SK-N-SH (cell line): ENCODE measurements at regions not wholly inside any gene's neighbourhood (a gene's known extent, or its start where the extent isn't known, plus 50 kb on each side); places are given as distances from the start of the nearest gene placed in this dataset.

Experiments used
- CTCF ChIP-seq: fragments of 200-600 bp; sonication (generic); IDR thresholded peaks from 2 replicates; pipeline ENCODE4 v1.6.1; 2017; ENCODE audit warnings: antibody characterized with exemption, mild to moderate bottlenecking, moderate library complexity
- EZH2phosphoT487 ChIP-seq: fragments of 200-600 bp; sonication (generic); IDR thresholded peaks from 2 replicates; pipeline ENCODE4 v1.6.1; 2017; ENCODE audit warnings: low read depth, mixed run types, mild to moderate bottlenecking, antibody characterized with exemption, moderate library complexity, borderline replicate concordance
- GABPA ChIP-seq: IDR thresholded peaks from 2 replicates; pipeline ENCODE4 v1.4.0; 2012; ENCODE audit warnings: low read depth, mild to moderate bottlenecking
- MXI1 ChIP-seq: IDR thresholded peaks from 2 replicates; pipeline ENCODE4 v1.6.1; 2012; ENCODE audit warnings: mild to moderate bottlenecking, low read depth, low read length, improper control_type of control experiment
- POLR2AphosphoS5 ChIP-seq: IDR thresholded peaks from 2 replicates; pipeline ENCODE4 v1.6.1; 2012; ENCODE audit warnings: low read depth, low read length
- SIN3A ChIP-seq: IDR thresholded peaks from 2 replicates; pipeline ENCODE4 v1.6.1; 2012; ENCODE audit warnings: low read depth, mild to moderate bottlenecking, low read length, moderate library complexity, borderline replicate concordance
- SMC3 ChIP-seq: IDR thresholded peaks from 2 replicates; pipeline ENCODE4 v1.6.1; 2012; ENCODE audit warnings: low read depth, low read length, improper control_type of control experiment
- TAF1 ChIP-seq: IDR thresholded peaks from 2 replicates; pipeline ENCODE4 v1.6.1; 2012; ENCODE audit warnings: low read depth, mild to moderate bottlenecking, low read length, moderate library complexity, borderline replicate concordance
- ZBTB33 ChIP-seq: IDR thresholded peaks from 2 replicates; pipeline ENCODE4 v1.4.0; 2012; ENCODE audit warnings: low read depth, borderline replicate concordance
- TF ChIP-seq, protein P1 (sequence below): fragments of 150-350 bp; IDR thresholded peaks from 2 replicates; pipeline ENCODE4 v1.6.1; 2017; ENCODE audit warnings: antibody characterized with exemption, low read length, low read depth, borderline replicate concordance

- TF ChIP-seq CTCF (no peak), SMC3 (no peak), ZBTB33 (no peak), POLR2AphosphoS5 (no peak), TAF1 (no peak), EZH2phosphoT487 (no peak), GABPA (no peak), SIN3A (no peak), MXI1 (no peak)
- TF ChIP-seq, protein P1, sequence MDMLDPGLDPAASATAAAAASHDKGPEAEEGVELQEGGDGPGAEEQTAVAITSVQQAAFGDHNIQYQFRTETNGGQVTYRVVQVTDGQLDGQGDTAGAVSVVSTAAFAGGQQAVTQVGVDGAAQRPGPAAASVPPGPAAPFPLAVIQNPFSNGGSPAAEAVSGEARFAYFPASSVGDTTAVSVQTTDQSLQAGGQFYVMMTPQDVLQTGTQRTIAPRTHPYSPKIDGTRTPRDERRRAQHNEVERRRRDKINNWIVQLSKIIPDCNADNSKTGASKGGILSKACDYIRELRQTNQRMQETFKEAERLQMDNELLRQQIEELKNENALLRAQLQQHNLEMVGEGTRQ: no peak
These were observed 506.1 kb upstream of the FZD8 start for GRCh38 chr10:36148207-36148606.
